HEK293T (cell line): ENCODE measurements at regions not wholly inside any gene's neighbourhood (a gene's known extent, or its start where the extent isn't known, plus 50 kb on each side); places are given as distances from the start of the nearest gene placed in this dataset.
"Not testable (repeated sequence)": the region's sequence is repeated elsewhere in the genome, so short reads cannot be mapped to it uniquely, and the experiment has no call there.

Source experiments
- CTCF ChIA-PET: fragments of 350-600 bp; formaldehyde crosslinking; extraction: SDS; loops from one replicate; lab custom pipeline; 2021; ENCODE audit warnings: antibody characterized with exemption, inconsistent platforms; lab: Yijun Ruan, JAX
- POLR2A ChIA-PET: fragments of 350-600 bp; formaldehyde crosslinking; extraction: SDS; loops from one replicate; lab custom pipeline; 2020; ENCODE audit warnings: antibody characterized with exemption, inconsistent platforms; lab: Yijun Ruan, JAX
- DNase-seq: peaks from one replicate; pipeline ENCODE4 v3.0.0; 2012; ENCODE audit warnings: mixed read lengths; ENCODE audit errors: extremely low spot score
- ARNT ChIP-seq: fragments of 450-650 bp; IDR thresholded peaks from 2 replicates; pipeline ENCODE4 v1.6.1; 2017; ENCODE audit warnings: mild to moderate bottlenecking
- BHLHE40 ChIP-seq: fragments of 450-650 bp; IDR thresholded peaks from 2 replicates; pipeline ENCODE4 v1.6.1; 2016; ENCODE audit warnings: mild to moderate bottlenecking, moderate library complexity, borderline replicate concordance
- CTBP1 ChIP-seq: fragments of 450-650 bp; IDR thresholded peaks from 2 replicates; pipeline ENCODE4 v1.6.1; 2016; ENCODE audit warnings: borderline replicate concordance
- ELF4 ChIP-seq: fragments of 450-650 bp; IDR thresholded peaks from 2 replicates; pipeline ENCODE4 v1.6.1; 2017; ENCODE audit warnings: antibody characterized with exemption
- FOXA1 ChIP-seq: fragments of 450-650 bp; IDR thresholded peaks from 2 replicates; pipeline ENCODE4 v1.6.1; 2016; ENCODE audit warnings: mild to moderate bottlenecking
- FOXK2 ChIP-seq: fragments of 450-650 bp; IDR thresholded peaks from 2 replicates; pipeline ENCODE4 v1.6.1; 2016; ENCODE audit warnings: mild to moderate bottlenecking
- FOXM1 ChIP-seq: fragments of 450-650 bp; IDR thresholded peaks from 2 replicates; pipeline ENCODE4 v1.6.1; 2017; ENCODE audit warnings: mild to moderate bottlenecking, borderline replicate concordance
- HDGF ChIP-seq: fragments of 450-650 bp; IDR thresholded peaks from 2 replicates; pipeline ENCODE4 v1.6.1; 2017; ENCODE audit warnings: antibody characterized with exemption, borderline replicate concordance
- L3MBTL2 ChIP-seq: fragments of 450-650 bp; conservative IDR thresholded peaks from 2 replicates; pipeline ENCODE4 v1.6.1; 2016; ENCODE audit warnings: mild to moderate bottlenecking
- LEF1 ChIP-seq: fragments of 450-650 bp; IDR thresholded peaks from 2 replicates; pipeline ENCODE4 v1.6.1; 2017; ENCODE audit warnings: mild to moderate bottlenecking, borderline replicate concordance
- NFRKB ChIP-seq: fragments of 450-650 bp; IDR thresholded peaks from 2 replicates; pipeline ENCODE4 v1.6.1; 2016; ENCODE audit warnings: mild to moderate bottlenecking, moderate library complexity
- SP1 ChIP-seq: fragments of 450-650 bp; IDR thresholded peaks from 2 replicates; pipeline ENCODE4 v1.6.1; 2017
- SUZ12 ChIP-seq: fragments of 450-650 bp; IDR thresholded peaks from 2 replicates; pipeline ENCODE4 v1.6.1; 2016; ENCODE audit warnings: mild to moderate bottlenecking
- TARDBP ChIP-seq: fragments of 450-650 bp; IDR thresholded peaks from 2 replicates; pipeline ENCODE4 v1.6.1; 2016
- ZNF384 ChIP-seq: fragments of 450-650 bp; IDR thresholded peaks from 2 replicates; pipeline ENCODE4 v1.6.1; 2016
- TF ChIP-seq, protein P1 (sequence below): fragments of 450-650 bp; IDR thresholded peaks from 2 replicates; pipeline ENCODE4 v1.6.1; 2016

DNA sequence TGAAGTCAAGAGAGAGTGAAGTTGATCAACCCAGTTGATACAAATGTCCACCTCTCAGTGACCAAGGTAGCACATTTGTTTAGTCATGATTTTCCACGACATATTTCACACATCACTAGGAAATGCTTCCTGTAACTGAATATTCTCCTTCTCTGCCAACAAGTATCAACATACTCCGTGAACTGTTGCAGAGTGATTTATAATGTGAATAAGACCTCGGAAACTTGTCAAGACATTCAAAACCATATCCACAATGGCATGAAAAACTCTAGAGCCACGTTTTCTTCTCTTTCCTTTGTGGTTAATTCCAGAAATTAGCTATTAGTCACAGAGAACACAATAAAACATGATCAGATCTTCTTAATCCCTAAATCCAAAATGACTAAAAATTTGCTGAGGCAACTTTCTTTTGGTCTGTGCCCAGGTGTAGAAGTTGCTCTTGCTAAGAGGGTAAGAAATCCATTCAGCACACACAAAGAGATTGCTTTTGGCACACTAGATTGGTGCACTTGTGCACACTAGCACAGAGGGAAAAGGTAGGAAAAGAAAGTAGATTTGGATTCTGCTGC lies 244.3 kb upstream of the NRIP1 start:
- CTCF ChIA-PET: no interaction called here
- DNase-seq: no peak
- no peak for TF ChIP-seq FOXA1
- no peak for TF ChIP-seq ZNF384
- TF ChIP-seq ARNT: no peak
- TF ChIP-seq NFRKB: no peak
- TF ChIP-seq HDGF: no peak
- TF ChIP-seq L3MBTL2: no peak
- TF ChIP-seq TARDBP: no peak
- no peak for TF ChIP-seq FOXK2
- TF ChIP-seq FOXM1: no peak
- TF ChIP-seq BHLHE40: no peak
- no peak for TF ChIP-seq ELF4
- TF ChIP-seq SUZ12: no peak
- no peak for TF ChIP-seq SP1
- no peak for TF ChIP-seq CTBP1
- TF ChIP-seq, protein P1, sequence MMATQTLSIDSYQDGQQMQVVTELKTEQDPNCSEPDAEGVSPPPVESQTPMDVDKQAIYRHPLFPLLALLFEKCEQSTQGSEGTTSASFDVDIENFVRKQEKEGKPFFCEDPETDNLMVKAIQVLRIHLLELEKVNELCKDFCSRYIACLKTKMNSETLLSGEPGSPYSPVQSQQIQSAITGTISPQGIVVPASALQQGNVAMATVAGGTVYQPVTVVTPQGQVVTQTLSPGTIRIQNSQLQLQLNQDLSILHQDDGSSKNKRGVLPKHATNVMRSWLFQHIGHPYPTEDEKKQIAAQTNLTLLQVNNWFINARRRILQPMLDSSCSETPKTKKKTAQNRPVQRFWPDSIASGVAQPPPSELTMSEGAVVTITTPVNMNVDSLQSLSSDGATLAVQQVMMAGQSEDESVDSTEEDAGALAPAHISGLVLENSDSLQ: no peak
- no peak for TF ChIP-seq LEF1
- POLR2A ChIA-PET: no interaction called here

GRCh38 chr21:15309721-15310120 lies 244.9 kb upstream of the NRIP1 start:
- CTCF ChIA-PET: no interaction called here
- no peak for TF ChIP-seq HDGF
- no peak for TF ChIP-seq FOXA1
- no peak for TF ChIP-seq SP1
- no peak for TF ChIP-seq ARNT
- TF ChIP-seq, protein P1: no peak
- TF ChIP-seq NFRKB: no peak
- TF ChIP-seq TARDBP: no peak
- TF ChIP-seq SUZ12: no peak
- TF ChIP-seq L3MBTL2: no peak
- no peak for TF ChIP-seq ZNF384
- TF ChIP-seq LEF1: no peak
- TF ChIP-seq FOXK2: no peak
- TF ChIP-seq ELF4: no peak
- no peak for TF ChIP-seq CTBP1
- no peak for DNase-seq
- POLR2A ChIA-PET: no interaction called here

- ChIA-PET CTCF (no interaction called here), POLR2A (no interaction called here)
- TF ChIP-seq BHLHE40: no peak
- no peak for TF ChIP-seq CTBP1
- TF ChIP-seq FOXK2: no peak
- no peak for DNase-seq
These were observed 246.7 kb upstream of the NRIP1 start for GRCh38 chr21:15311510-15311909.

- POLR2A ChIA-PET, DNase-seq: not testable (repeated sequence)
These were observed 252.2 kb upstream of the NRIP1 start for GRCh38 chr21:15317034-15317433.

GRCh38 chr21:15319727-15320126 lies 254.9 kb upstream of the NRIP1 start:
- CTCF ChIA-PET: no interaction called here
- DNase-seq: no peak
- POLR2A ChIA-PET: no interaction called here
- TF ChIP-seq FOXA1 (no peak), L3MBTL2 (no peak)

More at GRCh38 chr21:15317034-15317433, 252.2 kb upstream of the NRIP1 start:
- CTCF ChIA-PET: not testable (repeated sequence)

DNA sequence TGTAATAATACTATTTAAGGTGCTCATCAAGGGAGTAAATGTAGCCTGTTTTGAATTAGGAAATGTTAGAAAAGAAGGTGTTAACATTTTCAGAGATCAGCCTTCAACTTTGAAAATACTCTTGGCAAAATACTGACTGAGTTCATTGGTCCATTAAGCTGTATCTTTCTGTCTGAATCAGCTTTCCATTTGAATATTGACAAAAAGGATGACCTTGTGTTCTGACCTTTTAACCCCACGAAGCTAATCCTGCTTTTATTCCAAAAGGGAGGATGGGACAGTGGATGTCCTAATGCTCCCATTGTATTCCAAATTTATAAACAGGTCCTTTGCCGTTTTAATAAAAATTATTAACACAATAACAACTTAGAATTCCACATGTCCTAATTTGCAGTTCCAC lies 259.7 kb upstream of the NRIP1 start:
- TF ChIP-seq NFRKB (no peak), FOXK2 (no peak), ZNF384 (no peak), CTBP1 (no peak), ARNT (no peak), TARDBP (no peak), SUZ12 (no peak), L3MBTL2 (no peak), ELF4 (no peak), FOXA1 (no peak)
- TF ChIP-seq, protein P1: no peak
- DNase-seq: no peak
- ChIA-PET CTCF (no interaction called here), POLR2A (no interaction called here)

GRCh38 chr21:15326032-15326867 lies 261.4 kb upstream of the NRIP1 start:
- TF ChIP-seq TARDBP (no peak), ZNF384 (no peak), BHLHE40 (no peak), FOXK2 (no peak), SP1 (no peak), ARNT (no peak), L3MBTL2 (no peak), ELF4 (no peak), SUZ12 (no peak), NFRKB (no peak), CTBP1 (no peak), FOXM1 (no peak), HDGF (no peak), LEF1 (no peak), FOXA1 (no peak)
- TF ChIP-seq, protein P1: no peak
- POLR2A ChIA-PET: no interaction called here
- no peak for DNase-seq
- CTCF ChIA-PET: no interaction called here
